GM19043 (cell line): ENCODE measurements at regions not wholly inside any gene's neighbourhood (a gene's known extent, or its start where the extent isn't known, plus 50 kb on each side); places are given as distances from the start of the nearest gene placed in this dataset.
"Not testable (repeated sequence)": the region's sequence is repeated elsewhere in the genome, so short reads cannot be mapped to it uniquely, and the experiment has no call there.

Experiments
- ATAC-seq: cut with Tn5 transposase; IDR thresholded peaks from one replicate; pipeline ENCODE4 v1.9.1; 2021; ENCODE audit warnings: low read depth; ENCODE audit not compliant: unreplicated experiment

GRCh38 chr20:12699374-12700228, 309.2 kb upstream of the SPTLC3 start:
- no peak for ATAC-seq

- no peak for ATAC-seq
Measured at GRCh38 chr20:12700701-12701100, 308.1 kb upstream of the SPTLC3 start.

GRCh38 chr20:12702312-12702711, 306.5 kb upstream of the SPTLC3 start:
- ATAC-seq = no peak

GRCh38 chr20:12715371-12715770, 293.4 kb upstream of the SPTLC3 start:
- ATAC-seq = no peak

GRCh38 chr20:12715991-12716680, 292.6 kb upstream of the SPTLC3 start:
- no peak for ATAC-seq

- no peak for ATAC-seq
Measured at GRCh38 chr20:12717061-12717460, 291.7 kb upstream of the SPTLC3 start.

- ATAC-seq = no peak
Measured at GRCh38 chr20:12718619-12719018, 290.2 kb upstream of the SPTLC3 start.

- no peak for ATAC-seq
Measured at GRCh38 chr20:12721636-12722035, 287.1 kb upstream of the SPTLC3 start.

- ATAC-seq = no peak
Measured at GRCh38 chr20:12722091-12722490, 286.7 kb upstream of the SPTLC3 start.

GRCh38 chr20:12723811-12724210, 285.0 kb upstream of the SPTLC3 start:
- ATAC-seq = no peak

GRCh38 chr20:12728782-12729181, 280.0 kb upstream of the SPTLC3 start:
- no peak for ATAC-seq

GRCh38 chr20:12729326-12729725, 279.4 kb upstream of the SPTLC3 start:
- ATAC-seq = no peak

- ATAC-seq = no peak
Measured at GRCh38 chr20:12733811-12734210, 275.0 kb upstream of the SPTLC3 start.

GRCh38 chr20:12737497-12737896, 271.3 kb upstream of the SPTLC3 start:
- no peak for ATAC-seq

GRCh38 chr20:12737900-12738299, 270.9 kb upstream of the SPTLC3 start:
- ATAC-seq = no peak

GRCh38 chr20:12740647-12741046, 268.1 kb upstream of the SPTLC3 start:
- no peak for ATAC-seq

- ATAC-seq = no peak
Measured at GRCh38 chr20:12744037-12744436, 264.7 kb upstream of the SPTLC3 start.

GRCh38 chr20:12748359-12748994, 260.3 kb upstream of the SPTLC3 start:
- ATAC-seq = no peak

GRCh38 chr20:12750221-12750620, 258.6 kb upstream of the SPTLC3 start:
- no peak for ATAC-seq

- ATAC-seq = not testable (repeated sequence)
Measured at GRCh38 chr20:12752900-12753693, 255.7 kb upstream of the SPTLC3 start.

- ATAC-seq = not testable (repeated sequence)
Measured at GRCh38 chr20:12753742-12754141, 255.0 kb upstream of the SPTLC3 start.
